OCI-LY1 (cell line): ENCODE measurements at regions not wholly inside any gene's neighbourhood (a gene's known extent, or its start where the extent isn't known, plus 50 kb on each side); places are given as distances from the start of the nearest gene placed in this dataset.

Source experiments
- H2AFZ ChIP-seq: fragments of 200-600 bp; sonication (generic), shearing (Covaris generic); 2 replicates; pipeline ENCODE4 v1.6.0; 2014; ENCODE audit warnings: antibody characterized with exemption, mild to moderate bottlenecking, low read length
- H3F3A ChIP-seq: fragments of 200-600 bp; sonication (generic), shearing (Covaris generic); 2 replicates; pipeline ENCODE4 v1.6.0; 2014; ENCODE audit warnings: mild to moderate bottlenecking, antibody characterized with exemption, low read length, moderate library complexity; ENCODE audit not compliant: insufficient read depth
- H3K27ac ChIP-seq: fragments of 200-600 bp; sonication (generic); 2 replicates; pipeline ENCODE4 v1.5.1; 2014; ENCODE audit warnings: low read length, mixed run types, mild to moderate bottlenecking, low read depth; ENCODE audit not compliant: poor library complexity, severe bottlenecking
- H3K27me3 ChIP-seq: fragments of 200-600 bp; sonication (generic); 2 replicates; pipeline ENCODE4 v1.6.0; 2014; ENCODE audit warnings: antibody characterized with exemption, mild to moderate bottlenecking, low read length, moderate library complexity; ENCODE audit not compliant: insufficient read depth
- H3K36me3 ChIP-seq: fragments of 200-600 bp; sonication (generic); 2 replicates; pipeline ENCODE4 v1.6.1; 2014; ENCODE audit warnings: mild to moderate bottlenecking, antibody characterized with exemption, low read length, moderate library complexity, mixed read lengths; ENCODE audit not compliant: insufficient read depth
- H3K4me1 ChIP-seq: fragments of 200-600 bp; sonication (generic); 2 replicates; pipeline ENCODE4 v1.5.1; 2014; ENCODE audit warnings: mild to moderate bottlenecking, low read length, moderate library complexity; ENCODE audit not compliant: insufficient read depth, severe bottlenecking
- H3K4me2 ChIP-seq: fragments of 200-600 bp; sonication (generic), shearing (Covaris generic); 2 replicates; pipeline ENCODE4 v1.6.1; 2014; ENCODE audit warnings: low read length
- H3K4me3 ChIP-seq: fragments of 200-600 bp; sonication (generic); 2 replicates; pipeline ENCODE4 v1.5.1; 2014; ENCODE audit warnings: low read length, low read depth, mild to moderate bottlenecking, mixed read lengths; ENCODE audit not compliant: poor library complexity, severe bottlenecking
- H3K79me2 ChIP-seq: fragments of 200-600 bp; shearing (Covaris generic); 2 replicates; pipeline ENCODE4 v1.6.1; 2016; ENCODE audit warnings: mixed run types, low read length, mixed read lengths; ENCODE audit not compliant: insufficient read depth
- H3K9ac ChIP-seq: fragments of 200-600 bp; sonication (generic), shearing (Covaris generic); 2 replicates; pipeline ENCODE4 v1.6.1; 2014; ENCODE audit warnings: mild to moderate bottlenecking, low read length, mixed read lengths
- H3K9me2 ChIP-seq: fragments of 200-600 bp; sonication (generic), shearing (Covaris generic); 2 replicates; pipeline ENCODE4 v1.6.1; 2014; ENCODE audit warnings: low read depth, mild to moderate bottlenecking, low read length, mixed read lengths
- H3K9me3 ChIP-seq: fragments of 200-600 bp; shearing (Covaris generic); 2 replicates; pipeline ENCODE4 v1.6.1; 2014; ENCODE audit warnings: low read length, mixed read lengths
- H4K20me1 ChIP-seq: fragments of 200-600 bp; sonication (generic), shearing (Covaris generic); 2 replicates; pipeline ENCODE4 v1.6.0; 2016; ENCODE audit warnings: mild to moderate bottlenecking, low read length; ENCODE audit not compliant: insufficient read depth
- EZH2 ChIP-seq: fragments of 200-600 bp; sonication (generic), shearing (Covaris generic); IDR thresholded peaks from 2 replicates; pipeline ENCODE4 v1.8.0; 2017; ENCODE audit warnings: borderline replicate concordance, mixed run types, mild to moderate bottlenecking, antibody characterized with exemption, low read length, moderate library complexity, mixed read lengths
- TF ChIP-seq, protein P1 (sequence below): fragments of 200-600 bp; sonication (generic), shearing (Covaris generic); IDR thresholded peaks from 2 replicates; pipeline ENCODE4 v1.5.1; 2017; ENCODE audit warnings: mild to moderate bottlenecking, antibody characterized with exemption, low read length, moderate library complexity, mixed read lengths

DNA sequence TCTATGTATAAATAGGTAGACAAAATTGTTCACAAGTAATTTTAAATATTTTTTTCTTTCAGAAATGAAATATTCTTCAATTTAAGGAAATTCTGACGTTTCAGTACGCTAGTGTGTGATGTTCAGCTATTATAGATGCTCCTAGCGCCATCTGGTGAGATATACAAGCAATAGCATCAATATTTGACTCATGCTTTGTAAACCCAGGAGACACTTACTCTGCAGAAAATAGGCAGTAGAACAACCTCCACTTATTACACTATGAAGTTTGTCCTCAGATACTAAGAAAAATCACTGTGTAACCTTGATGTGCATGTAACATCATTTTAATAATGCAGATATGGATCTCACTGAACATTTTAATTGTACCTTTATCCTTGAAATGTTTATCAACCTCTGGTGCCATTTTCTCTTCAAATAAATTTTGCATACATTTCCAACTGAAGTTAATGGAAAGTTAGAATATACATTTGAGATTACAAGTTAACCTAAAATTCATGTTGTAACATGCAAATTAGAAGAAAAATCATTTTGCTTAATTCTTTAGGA, 151.5 kb upstream of the FAM3C start:
- Histone ChIP-seq H3K4me1 (no peaks in the 10 kb centered on the region), H3K9me2 (no peaks in the 10 kb centered on the region), H3K4me3 (no peak overlapping the region), H3K36me3 (no peaks in the 10 kb centered on the region; the same call in 1 of the 2 replicates), H3K9ac (no peak overlapping the region), H3K9me3 (no peaks in the 10 kb centered on the region), H3K4me2 (no peak overlapping the region), H3F3A (no peaks in the 10 kb centered on the region), H2AFZ (no peak overlapping the region), H3K27ac (no peak overlapping the region), H3K27me3 (no peaks in the 10 kb centered on the region), H3K79me2 (no peaks in the 10 kb centered on the region), H4K20me1 (no peaks in the 10 kb centered on the region)
- TF ChIP-seq EZH2: no peak
- TF ChIP-seq, protein P1, sequence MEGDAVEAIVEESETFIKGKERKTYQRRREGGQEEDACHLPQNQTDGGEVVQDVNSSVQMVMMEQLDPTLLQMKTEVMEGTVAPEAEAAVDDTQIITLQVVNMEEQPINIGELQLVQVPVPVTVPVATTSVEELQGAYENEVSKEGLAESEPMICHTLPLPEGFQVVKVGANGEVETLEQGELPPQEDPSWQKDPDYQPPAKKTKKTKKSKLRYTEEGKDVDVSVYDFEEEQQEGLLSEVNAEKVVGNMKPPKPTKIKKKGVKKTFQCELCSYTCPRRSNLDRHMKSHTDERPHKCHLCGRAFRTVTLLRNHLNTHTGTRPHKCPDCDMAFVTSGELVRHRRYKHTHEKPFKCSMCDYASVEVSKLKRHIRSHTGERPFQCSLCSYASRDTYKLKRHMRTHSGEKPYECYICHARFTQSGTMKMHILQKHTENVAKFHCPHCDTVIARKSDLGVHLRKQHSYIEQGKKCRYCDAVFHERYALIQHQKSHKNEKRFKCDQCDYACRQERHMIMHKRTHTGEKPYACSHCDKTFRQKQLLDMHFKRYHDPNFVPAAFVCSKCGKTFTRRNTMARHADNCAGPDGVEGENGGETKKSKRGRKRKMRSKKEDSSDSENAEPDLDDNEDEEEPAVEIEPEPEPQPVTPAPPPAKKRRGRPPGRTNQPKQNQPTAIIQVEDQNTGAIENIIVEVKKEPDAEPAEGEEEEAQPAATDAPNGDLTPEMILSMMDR: peak; percentile 98

DNA sequence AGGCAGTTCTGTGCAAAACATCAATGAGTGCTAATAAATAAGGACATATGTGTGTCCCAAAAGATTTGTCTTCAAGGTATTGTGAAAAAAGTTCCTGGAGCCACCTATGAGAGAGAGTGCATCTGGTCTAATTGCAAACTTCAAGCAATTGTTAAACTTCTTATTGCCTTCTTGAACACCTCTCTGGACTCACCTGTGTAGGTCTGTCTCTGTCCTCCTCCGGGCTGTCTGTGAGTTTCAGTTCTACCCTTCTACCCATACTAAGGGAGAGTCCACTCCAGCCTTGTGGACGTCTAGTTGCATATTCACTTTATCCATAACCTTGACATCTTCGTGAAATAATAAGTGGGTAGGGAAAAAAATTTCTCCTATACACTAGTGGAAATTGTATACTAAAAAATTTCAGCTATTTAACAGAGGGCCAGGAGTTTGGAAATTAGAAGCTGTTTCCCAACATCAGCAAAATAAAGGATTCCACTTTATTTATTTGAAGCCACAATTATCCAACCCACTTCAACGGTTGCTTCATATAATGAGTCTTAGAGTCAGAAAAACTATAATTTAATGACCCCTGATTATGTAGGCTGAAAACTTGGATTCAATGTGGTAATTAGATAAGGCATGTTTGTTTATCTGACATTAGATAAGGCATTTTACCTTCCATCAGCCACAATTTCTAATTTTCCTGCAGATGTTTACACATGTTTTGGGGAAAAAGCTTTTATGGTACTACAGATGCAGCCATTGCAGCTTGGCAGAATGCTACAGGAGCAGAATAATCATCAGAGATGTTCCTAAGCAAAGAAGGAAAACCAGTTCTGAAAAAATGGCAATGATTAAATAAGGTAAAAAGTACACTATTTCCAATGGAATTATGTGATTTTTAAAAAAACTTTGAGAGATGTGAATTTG, 150.8 kb upstream of the FAM3C start:
- no peaks in the 10 kb centered on the region for H3F3A ChIP-seq
- H3K27ac ChIP-seq: no peak overlapping the region
- TF ChIP-seq, protein P1: no peak
- no peak for TF ChIP-seq EZH2
- H3K4me3 ChIP-seq: no peak overlapping the region
- no peaks in the 10 kb centered on the region for H3K9me2 ChIP-seq
- H3K4me2 ChIP-seq: no peak overlapping the region
- H3K36me3 ChIP-seq: no peaks in the 10 kb centered on the region; the same call in 1 of the 2 replicates
- no peak overlapping the region for H3K9ac ChIP-seq
- H2AFZ ChIP-seq: no peak overlapping the region
- no peaks in the 10 kb centered on the region for H4K20me1 ChIP-seq
- H3K4me1 ChIP-seq: no peaks in the 10 kb centered on the region
- no peaks in the 10 kb centered on the region for H3K9me3 ChIP-seq
- no peaks in the 10 kb centered on the region for H3K27me3 ChIP-seq
- H3K79me2 ChIP-seq: no peaks in the 10 kb centered on the region

DNA sequence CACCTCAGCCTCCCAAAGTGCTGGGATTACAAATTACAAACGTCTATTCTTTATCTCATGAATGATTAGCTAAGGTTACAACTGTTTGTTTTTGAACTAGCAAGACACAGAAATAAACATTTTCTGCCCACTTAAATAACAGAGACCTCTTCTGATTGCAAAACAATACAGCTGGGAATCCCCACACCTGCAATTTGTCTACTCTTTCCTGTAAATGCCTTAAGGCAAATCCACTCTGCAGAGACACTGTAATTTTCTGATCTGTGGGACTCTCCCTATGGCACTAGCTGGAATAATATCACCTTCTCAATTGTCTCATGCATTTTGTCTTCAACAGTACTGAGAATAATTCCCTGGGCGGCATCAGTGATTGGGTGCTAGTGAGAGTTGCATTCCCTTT, 149.3 kb upstream of the FAM3C start:
- Histone ChIP-seq H3K79me2 (no peaks in the 10 kb centered on the region), H3K4me3 (no peak overlapping the region), H3K9me2 (no peaks in the 10 kb centered on the region), H3K27ac (no peak overlapping the region), H4K20me1 (no peaks in the 10 kb centered on the region), H3K9ac (no peak overlapping the region), H3K27me3 (no peaks in the 10 kb centered on the region), H3F3A (no peaks in the 10 kb centered on the region), H3K36me3 (no peaks in the 10 kb centered on the region; the same call in 1 of the 2 replicates), H2AFZ (no peak overlapping the region), H3K4me1 (no peaks in the 10 kb centered on the region), H3K9me3 (no peaks in the 10 kb centered on the region), H3K4me2 (no peak overlapping the region)
- no peak for TF ChIP-seq EZH2
- TF ChIP-seq, protein P1: no peak
